ENCODE measurements at regions not wholly inside any gene's neighbourhood (a gene's known extent, or its start where the extent isn't known, plus 50 kb on each side); places are given as distances from the start of the nearest gene placed in this dataset.
"Not testable (repeated sequence)": the region's sequence is repeated elsewhere in the genome, so short reads cannot be mapped to it uniquely, and the experiment has no call there.

DNA sequence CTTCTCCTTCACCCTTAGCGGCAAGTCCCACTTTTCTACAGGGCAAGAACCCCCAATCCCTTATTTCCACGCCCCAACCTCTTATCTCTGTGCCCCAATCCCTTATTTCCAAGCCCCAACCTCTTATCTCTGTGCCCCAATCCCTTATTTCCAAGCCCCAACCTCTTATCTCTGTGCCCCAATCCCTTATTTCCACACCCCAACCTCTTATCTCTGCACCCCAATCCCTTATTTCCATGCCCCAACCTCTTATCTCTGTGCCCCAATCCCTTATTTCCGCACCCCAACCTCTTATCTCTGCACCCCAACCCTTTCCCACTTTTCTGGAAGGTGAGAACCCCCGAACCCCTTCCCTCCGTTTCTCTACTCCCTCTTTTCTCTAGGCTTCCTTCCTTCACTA lies 116.1 kb upstream of the GJE1 start:
- intact Hi-C loops (cut with DNase I); DNase-seq: not testable (repeated sequence)

DNA sequence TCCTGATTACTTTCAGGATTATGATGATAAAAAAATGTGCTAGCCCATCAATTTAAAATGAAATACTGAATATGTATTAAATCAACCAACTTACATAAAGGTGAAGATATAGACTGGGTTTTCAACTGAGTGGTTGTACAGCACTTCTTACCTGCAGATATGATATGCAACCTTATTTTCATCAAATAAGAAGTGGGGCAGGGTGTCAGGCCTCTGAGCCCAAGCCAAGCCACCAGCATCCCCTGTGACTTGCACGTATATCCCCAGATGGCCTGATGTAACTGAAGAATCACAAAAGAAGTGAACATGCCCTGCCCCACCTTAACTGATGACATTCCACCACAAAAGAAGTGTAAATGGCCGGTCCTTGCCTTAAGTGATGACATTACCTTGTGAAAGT lies 117.3 kb upstream of the GJE1 start:
- intact Hi-C loops (cut with DNase I); DNase-seq: not testable (repeated sequence)

DNA sequence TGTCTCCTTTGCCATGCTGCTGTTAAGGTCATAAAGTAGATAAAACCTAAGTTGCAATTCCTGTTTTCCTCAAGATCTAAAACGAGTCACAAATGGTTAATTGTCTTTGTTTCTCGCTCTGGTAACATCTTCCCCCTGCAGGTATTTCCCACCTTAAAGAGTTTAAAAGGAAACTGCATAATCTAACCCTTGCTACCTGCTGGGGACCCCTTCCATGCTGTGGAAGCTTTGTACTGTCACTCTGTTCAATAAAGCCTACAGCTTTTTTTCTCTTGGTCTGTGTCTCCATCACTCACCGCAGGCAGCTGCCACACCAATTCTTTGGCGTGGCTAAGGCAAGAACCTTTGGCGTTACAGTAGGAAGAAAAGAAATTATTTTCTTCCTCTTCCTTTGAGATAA lies 117.7 kb upstream of the GJE1 start:
- intact Hi-C loops (cut with DNase I) = no loop called here
- no peak for DNase-seq

DNA sequence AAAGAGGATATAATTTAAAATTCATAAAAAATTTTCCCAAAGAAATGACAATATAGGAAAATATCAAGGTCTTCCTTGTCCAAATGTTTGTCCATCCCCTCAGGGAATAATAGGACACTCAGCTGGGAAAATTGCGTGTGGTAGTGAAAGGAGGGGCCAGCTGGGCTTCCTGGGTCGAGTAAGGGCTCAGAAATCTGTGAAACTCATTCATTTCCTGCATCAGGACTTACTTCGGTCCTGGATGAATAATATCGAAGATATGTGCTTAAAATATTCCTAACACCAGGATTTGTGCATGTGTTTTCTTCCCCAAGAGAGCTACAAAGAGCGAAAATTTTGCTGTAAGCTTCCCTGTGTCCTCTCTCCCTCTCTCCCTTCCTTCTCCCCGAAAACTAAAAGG lies 118.2 kb upstream of the GJE1 start:
- DNase-seq = no peak
- intact Hi-C loops (cut with DNase I) = no loop called here

DNA sequence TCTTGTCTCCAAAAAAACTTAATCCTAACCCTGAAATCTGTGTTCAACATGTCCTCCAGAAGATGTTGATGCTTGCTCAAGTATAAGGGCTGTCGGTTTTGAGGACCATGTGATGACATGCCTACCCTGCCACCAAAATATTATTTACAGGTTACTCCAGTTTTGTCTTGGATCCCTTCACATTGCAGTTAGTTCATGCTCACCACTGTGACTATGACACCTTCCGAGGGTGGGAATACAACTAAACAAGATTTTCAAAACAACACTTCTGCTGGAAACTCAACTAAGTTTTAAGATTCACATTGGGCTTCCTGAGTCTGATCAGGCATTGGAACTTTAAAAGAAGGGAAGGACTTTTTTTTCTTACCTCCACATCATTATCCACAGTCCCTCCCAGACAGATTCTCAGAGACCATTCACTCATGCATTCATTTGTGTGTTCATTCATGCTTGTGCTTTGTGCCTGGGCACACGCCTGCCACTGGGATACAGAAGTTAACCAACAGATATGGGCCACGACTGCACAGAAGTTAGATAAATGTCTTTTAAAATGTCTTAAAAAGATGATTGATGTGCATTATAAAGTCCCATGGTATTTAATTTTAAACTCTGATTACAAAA lies 118.7 kb upstream of the GJE1 start:
- intact Hi-C loops (cut with DNase I) = no loop called here
- no peak for DNase-seq

GRCh38 chr6:142013287-142013686 lies 119.4 kb upstream of the GJE1 start:
- intact Hi-C loops (cut with DNase I) = no loop called here
- peak in 1 of 42 donors; percentile 7 for DNase-seq

DNA sequence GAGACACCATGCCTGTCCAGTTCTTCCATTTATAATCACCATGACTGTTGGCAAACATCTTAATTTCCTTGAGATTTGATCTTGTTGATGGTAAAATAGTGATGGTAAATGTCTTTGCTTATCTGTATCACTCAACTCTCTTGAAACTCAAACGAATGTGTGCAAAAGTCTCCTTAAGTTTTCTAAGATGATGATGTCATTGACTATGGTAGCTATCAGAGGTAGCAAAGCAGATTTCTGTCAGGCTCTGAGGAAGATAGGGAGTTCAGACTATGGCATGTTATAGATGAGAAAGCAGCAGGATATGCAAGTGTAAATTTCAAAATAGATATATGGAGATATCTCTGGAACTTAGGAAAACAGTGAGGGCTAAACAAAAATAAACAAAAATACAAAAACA lies 121.0 kb upstream of the GJE1 start:
- intact Hi-C loops (cut with DNase I) = no loop called here
- no peak for DNase-seq

DNA sequence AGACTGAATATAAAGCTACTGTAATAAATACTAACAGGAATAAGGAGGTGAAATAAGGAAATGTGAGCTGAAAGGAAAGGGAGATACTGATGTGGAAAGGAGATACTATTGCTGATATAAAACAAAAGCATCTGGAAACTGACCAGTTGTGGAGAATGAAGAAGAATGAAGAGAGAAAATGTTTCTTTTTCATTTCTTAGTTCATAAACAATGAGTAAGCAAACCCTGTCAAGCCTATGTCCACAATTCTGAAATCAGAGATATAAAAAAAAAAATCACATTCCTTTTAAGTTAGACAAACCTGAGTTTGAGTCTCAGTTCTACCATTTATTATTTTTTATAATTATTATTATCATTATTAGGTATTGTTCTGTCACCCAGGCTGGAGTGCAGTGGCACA lies 121.6 kb upstream of the GJE1 start:
- intact Hi-C loops (cut with DNase I) = no loop called here
- no peak for DNase-seq

DNA sequence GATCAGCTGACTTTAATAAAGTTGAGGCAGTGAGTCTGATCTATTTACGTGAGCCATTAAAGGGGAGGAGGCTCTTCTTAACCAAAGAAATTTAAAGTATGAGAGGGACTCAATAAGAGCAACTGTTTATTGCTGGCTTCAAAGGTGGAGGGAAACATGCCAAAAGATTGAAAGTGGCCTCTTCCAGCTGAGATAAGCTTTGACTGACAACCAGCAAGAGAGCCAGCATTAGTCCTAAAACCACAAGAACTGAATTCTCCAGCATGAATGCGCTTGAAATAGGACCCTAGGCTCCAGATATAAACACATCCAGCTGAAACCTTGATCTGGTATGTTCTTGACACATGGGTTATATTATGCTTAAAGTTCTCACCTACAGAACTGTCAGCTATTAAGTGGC lies 123.1 kb upstream of the GJE1 start:
- intact Hi-C loops (cut with DNase I) = no loop called here

DNA sequence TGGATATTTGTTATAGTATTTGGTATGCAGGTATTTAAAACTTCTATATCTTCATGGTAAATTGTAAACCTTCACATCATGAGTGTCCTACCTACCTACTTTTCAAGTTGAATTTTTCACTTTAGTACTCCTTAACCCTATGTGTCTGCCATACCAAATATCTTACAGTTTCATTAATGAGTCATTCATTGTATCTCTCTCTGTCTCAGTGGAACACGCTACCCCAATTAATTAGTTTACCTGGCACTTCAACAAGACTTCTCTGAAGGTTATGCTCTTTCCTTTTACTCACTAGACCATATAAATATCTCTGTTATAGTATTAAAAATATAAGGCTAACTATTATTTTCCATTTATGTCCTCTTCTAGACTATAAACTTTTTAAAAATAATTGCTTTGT lies 123.9 kb upstream of the GJE1 start:
- DNase-seq = no peak
- intact Hi-C loops (cut with DNase I) = no loop called here

More for the DNA sequence above, 123.1 kb upstream of the GJE1 start:
- DNase-seq = no peak

DNA sequence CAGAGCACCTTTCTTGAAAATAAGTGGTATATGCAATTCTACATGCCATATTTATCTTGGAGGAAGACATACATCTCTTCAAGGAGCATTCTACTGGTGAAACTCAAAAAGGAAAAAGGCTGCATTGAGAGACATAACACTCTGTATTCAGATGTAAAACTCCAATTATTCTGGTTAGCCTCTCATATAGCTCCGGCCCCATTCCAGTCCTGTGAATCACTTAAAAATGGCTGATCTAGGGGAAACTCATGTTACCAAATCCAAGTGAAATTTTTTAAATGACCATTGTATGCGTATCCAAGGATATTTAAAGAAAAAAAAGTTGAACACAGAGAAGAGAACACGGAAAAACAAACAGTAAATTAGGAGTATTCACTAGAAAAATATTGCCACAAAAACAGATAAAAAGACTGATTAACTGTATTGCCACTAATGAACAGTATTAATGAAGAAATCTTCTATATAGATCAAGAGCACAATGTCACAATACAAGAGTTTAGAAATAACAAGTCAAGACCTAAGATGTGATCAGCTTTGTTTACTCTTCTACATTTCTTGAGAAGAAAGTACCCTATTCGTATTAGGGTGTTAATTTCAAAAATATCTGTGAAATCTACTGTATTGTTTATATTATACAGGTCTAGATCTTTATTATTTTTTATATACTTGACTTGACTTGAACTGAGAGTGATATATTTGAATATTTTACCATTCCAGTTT lies 124.5 kb upstream of the GJE1 start:
- no peak for DNase-seq
- intact Hi-C loops (cut with DNase I) = no loop called here

DNA sequence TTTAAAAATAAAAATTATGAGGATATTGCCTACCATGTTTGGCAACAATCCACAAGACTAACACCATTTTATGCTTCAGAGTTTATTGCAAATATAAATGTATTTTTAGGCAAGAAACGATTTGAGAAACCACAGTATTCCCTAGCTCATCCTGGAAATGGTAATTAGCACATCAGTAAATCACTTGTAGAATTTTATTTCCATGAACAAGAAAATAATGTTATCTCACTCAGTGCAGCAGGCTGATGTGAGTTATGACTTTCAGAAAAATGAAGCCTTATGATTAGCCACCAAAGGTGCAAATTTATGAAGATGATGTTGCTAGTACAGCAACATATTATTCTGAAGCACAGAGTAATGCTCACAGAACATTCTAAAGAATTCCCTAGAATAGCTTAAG lies 127.7 kb upstream of the GJE1 start:
- intact Hi-C loops (cut with DNase I) = no loop called here

DNA sequence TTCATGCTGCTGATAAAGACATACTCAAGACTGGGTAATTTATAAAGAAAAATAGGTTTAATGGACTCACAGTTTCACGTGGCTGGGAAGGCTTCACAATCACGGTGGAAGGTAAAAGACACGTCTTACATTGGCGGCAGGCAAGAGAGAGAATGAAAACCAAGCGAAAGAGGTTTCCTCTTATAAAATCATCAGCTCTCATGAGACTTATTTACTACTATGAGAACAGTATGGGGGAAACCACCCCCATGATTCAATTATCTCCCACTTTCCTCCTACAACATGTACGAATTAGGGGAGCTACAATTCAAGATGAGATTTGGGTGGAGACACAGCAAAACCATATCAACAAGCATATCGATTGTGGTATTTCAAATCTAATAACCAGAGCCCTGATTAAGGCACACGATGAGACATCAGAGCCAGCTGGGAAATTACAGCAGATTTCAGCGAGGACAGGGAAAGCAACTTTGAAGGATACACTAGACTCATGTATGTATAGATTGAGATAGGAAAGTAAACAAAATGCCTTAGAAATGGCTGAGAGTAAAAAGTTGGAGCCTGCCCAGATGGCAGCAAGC lies 129.8 kb upstream of the GJE1 start:
- DNase-seq = no peak
- intact Hi-C loops (cut with DNase I) = no loop called here

More for the DNA sequence above, 127.7 kb upstream of the GJE1 start:
- no peak for DNase-seq

GRCh38 chr6:141996823-141997222 lies 135.9 kb upstream of the GJE1 start:
- DNase-seq = no peak
- intact Hi-C loops (cut with DNase I) = no loop called here

- intact Hi-C loops (cut with DNase I) = no loop called here
- no peak for DNase-seq
Measured at GRCh38 chr6:141992109-141992508, 140.6 kb upstream of the GJE1 start.

GRCh38 chr6:141990840-141991239 lies 141.9 kb upstream of the GJE1 start:
- DNase-seq = no peak

GRCh38 chr6:141989706-141989959 lies 143.1 kb upstream of the GJE1 start:
- DNase-seq = no peak
- intact Hi-C loops (cut with DNase I) = no loop called here

More at GRCh38 chr6:141990840-141991239, 141.9 kb upstream of the GJE1 start:
- intact Hi-C loops (cut with DNase I) = no loop called here

- DNase-seq = peak in 19 of 42 donors; percentile 1 to 55 (median 18)
- intact Hi-C loops (cut with DNase I) = no loop called here
Measured at GRCh38 chr6:141988954-141989705, 143.6 kb upstream of the GJE1 start.

- DNase-seq = no peak
- intact Hi-C loops (cut with DNase I) = no loop called here
Measured at GRCh38 chr6:141988327-141988726, 144.4 kb upstream of the GJE1 start.

DNA sequence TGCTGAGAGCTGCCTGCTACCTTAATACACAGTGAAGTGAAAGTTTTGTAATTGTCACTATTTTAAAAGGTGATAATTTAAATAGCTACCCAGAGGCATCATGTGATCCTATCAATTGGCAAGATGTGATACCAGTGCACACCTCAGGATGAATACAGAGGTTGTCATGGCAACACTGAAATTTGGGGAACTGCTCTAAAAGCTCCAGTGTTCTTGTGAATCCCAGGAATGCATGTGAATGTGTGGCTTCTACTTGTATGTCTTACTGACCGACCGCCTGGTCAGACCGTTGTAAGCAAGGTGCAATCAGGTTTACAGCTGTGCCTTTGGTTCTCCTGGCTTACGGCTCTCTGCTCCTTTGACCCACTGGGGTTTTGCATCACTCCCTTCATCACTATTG lies 146.3 kb upstream of the GJE1 start:
- intact Hi-C loops (cut with DNase I) = no loop called here
- DNase-seq = no peak

Measured in head of caudate nucleus (tissue), 42 donors.